Chondrocyte (in vitro differentiated cells): ENCODE measurements at regions not wholly inside any gene's neighbourhood (a gene's known extent, or its start where the extent isn't known, plus 50 kb on each side); places are given as distances from the start of the nearest gene placed in this dataset.

Experiments
- DNase-seq: peaks from one replicate; pipeline ENCODE4 v3.0.0; 2021; ENCODE audit warnings: mixed read lengths, low spot score
- H3K27ac Mint-ChIP-seq: one replicate; pipeline ENCODE4 v1.8.0; 2021; ENCODE audit warnings: mild to moderate bottlenecking, moderate library complexity, mixed read lengths; ENCODE audit not compliant: unreplicated experiment
- H3K27me3 Mint-ChIP-seq: 2 replicates; pipeline ENCODE4 v1.8.0; 2021; ENCODE audit warnings: low read depth, mixed read lengths
- H3K36me3 Mint-ChIP-seq: 2 replicates; pipeline ENCODE4 v1.8.0; 2021; ENCODE audit warnings: low read depth, mixed read lengths
- H3K4me1 Mint-ChIP-seq: 2 replicates; pipeline ENCODE4 v1.8.0; 2021; ENCODE audit warnings: low read depth, mild to moderate bottlenecking, mixed read lengths
- H3K4me3 Mint-ChIP-seq: one replicate; pipeline ENCODE4 v1.8.0; 2021; ENCODE audit warnings: mild to moderate bottlenecking, moderate library complexity, mixed read lengths; ENCODE audit not compliant: unreplicated experiment
- H3K9me3 Mint-ChIP-seq: 2 replicates; pipeline ENCODE4 v1.8.0; 2021; ENCODE audit warnings: low read depth, mixed read lengths
- TF ChIP-seq, protein P1 (sequence below): fragments of 200-600 bp; sonication (generic); IDR thresholded peaks from 2 replicates; pipeline ENCODE4 v1.5.0; 2021; ENCODE audit warnings: antibody characterized with exemption, mild to moderate bottlenecking, moderate library complexity

DNA sequence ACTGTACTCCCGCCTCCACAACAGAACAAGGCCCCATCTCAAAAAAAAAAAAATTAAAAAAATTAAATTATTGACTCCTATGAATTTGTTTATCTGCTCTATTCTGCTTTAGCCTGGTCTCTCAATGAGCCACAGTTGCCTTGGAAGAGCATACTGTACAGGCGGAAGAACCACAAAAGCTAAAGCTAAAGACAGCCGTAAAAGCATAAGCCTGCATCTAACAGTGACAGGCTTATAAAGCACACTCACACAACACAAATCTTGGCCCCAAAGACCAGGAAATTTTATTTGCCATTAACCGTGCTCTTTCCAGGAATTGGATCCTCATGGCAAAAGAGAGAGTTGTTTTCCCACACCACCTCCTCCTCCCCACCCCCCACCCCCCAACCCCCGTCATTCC is 53.5 kb upstream of the KLF3 start:
- TF ChIP-seq, protein P1, sequence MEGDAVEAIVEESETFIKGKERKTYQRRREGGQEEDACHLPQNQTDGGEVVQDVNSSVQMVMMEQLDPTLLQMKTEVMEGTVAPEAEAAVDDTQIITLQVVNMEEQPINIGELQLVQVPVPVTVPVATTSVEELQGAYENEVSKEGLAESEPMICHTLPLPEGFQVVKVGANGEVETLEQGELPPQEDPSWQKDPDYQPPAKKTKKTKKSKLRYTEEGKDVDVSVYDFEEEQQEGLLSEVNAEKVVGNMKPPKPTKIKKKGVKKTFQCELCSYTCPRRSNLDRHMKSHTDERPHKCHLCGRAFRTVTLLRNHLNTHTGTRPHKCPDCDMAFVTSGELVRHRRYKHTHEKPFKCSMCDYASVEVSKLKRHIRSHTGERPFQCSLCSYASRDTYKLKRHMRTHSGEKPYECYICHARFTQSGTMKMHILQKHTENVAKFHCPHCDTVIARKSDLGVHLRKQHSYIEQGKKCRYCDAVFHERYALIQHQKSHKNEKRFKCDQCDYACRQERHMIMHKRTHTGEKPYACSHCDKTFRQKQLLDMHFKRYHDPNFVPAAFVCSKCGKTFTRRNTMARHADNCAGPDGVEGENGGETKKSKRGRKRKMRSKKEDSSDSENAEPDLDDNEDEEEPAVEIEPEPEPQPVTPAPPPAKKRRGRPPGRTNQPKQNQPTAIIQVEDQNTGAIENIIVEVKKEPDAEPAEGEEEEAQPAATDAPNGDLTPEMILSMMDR = no peak
- no peak overlapping the region for H3K4me3 Mint-ChIP-seq
- no peak for DNase-seq
- H3K4me1 Mint-ChIP-seq = peaks cover 24% of the 10 kb centered on the region
- H3K27ac Mint-ChIP-seq = no peak overlapping the region
- peaks cover 2% of the 10 kb centered on the region for H3K27me3 Mint-ChIP-seq
- peaks cover 2% of the 10 kb centered on the region for H3K36me3 Mint-ChIP-seq
- no peaks in the 10 kb centered on the region for H3K9me3 Mint-ChIP-seq

DNA sequence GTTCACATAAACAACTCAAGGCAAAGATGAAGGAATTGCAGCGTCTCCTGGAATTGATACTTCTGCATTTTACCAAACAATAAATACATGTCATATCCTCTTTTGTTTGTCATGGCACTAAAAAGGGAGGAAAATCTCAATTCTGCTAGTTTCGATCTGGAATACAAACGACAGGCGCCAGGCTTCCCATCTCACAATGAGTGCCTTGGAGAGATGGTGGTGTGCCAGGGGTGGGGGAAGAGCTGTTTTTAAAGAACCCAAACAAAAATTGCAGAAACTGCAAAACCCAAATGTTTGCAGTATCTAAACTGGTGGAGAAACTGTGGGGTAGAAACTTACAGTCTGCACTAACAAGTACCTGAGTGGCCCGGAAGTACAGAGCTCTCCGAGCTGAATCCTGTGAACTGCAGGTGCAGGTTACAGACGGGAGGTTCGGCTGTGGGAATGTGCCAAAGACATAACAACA is 53.0 kb upstream of the KLF3 start:
- DNase-seq = no peak
- Mint-ChIP-seq H3K4me1 (peaks cover 24% of the 10 kb centered on the region), H3K36me3 (peaks cover 2% of the 10 kb centered on the region), H3K27me3 (peaks cover 2% of the 10 kb centered on the region), H3K9me3 (no peaks in the 10 kb centered on the region), H3K4me3 (no peak overlapping the region), H3K27ac (no peak overlapping the region)
- TF ChIP-seq, protein P1 = no peak

DNA sequence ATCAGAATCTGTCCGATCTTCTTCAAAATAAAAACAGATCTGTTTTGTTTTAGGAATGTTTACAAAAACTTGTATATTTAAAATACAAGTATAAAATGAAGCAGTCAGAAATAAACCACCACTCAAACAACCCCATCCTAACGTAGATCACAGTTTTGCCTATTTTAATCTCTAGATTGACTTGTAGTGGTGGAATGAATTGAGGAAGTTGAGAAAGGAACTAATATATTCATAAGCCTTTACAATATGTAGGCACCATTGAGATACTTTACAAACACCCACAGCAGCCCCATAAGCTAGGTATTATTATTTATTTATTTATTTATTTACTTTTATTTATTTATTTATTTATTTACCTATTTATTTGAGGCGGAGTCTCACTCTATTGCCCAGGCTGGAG is 52.3 kb upstream of the KLF3 start:
- DNase-seq = no peak
- TF ChIP-seq, protein P1 = no peak
- no peak overlapping the region for H3K27ac Mint-ChIP-seq
- peaks cover 2% of the 10 kb centered on the region for H3K27me3 Mint-ChIP-seq
- H3K4me1 Mint-ChIP-seq = peaks cover 24% of the 10 kb centered on the region
- peaks cover 2% of the 10 kb centered on the region for H3K36me3 Mint-ChIP-seq
- H3K9me3 Mint-ChIP-seq = no peaks in the 10 kb centered on the region
- no peak overlapping the region for H3K4me3 Mint-ChIP-seq

DNA sequence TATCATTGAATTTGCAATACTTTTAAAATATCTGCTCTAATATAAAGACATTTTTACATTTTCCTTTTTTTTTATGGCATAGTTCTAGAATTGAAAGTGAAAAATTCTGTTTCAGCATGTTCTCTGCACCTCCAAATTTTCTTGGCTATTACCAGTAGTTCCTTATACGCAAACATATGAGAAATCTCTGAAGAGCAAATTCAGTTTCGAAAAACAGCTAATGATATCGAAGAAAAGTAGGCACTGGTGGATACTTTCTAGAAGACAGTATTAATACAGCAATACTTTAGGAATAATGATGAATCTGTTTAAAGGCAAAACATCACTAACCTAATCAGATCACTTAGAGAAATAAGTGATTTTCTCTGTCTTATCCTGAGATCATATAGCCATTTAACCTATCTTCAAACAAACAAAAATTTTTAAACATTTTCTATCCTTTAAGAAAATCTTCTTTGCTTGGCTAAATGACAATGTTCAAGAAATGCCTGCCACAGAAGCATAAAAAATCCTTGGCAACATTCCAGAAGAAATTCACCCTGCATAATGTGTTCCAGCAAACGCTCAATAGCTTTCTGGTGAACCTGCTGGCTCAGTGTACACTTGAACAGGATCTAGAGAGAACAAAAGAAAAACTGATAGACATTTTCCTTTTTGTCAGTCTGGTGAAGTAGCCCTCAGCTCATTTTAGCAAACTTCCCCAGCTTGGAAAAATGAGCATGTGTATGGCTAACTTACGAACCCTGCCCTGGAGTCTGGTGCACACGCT is 51.2 kb upstream of the KLF3 start:
- TF ChIP-seq, protein P1 = no peak
- Mint-ChIP-seq H3K4me3 (no peak overlapping the region), H3K9me3 (no peaks in the 10 kb centered on the region), H3K27me3 (peaks cover 2% of the 10 kb centered on the region), H3K4me1 (peaks cover 24% of the 10 kb centered on the region), H3K27ac (no peak overlapping the region), H3K36me3 (peaks cover 2% of the 10 kb centered on the region)
- no peak for DNase-seq
